Endodermal cell (in vitro differentiated cells): ENCODE measurements at regions not wholly inside any gene's neighbourhood (a gene's known extent, or its start where the extent isn't known, plus 50 kb on each side); places are given as distances from the start of the nearest gene placed in this dataset.

ENCODE experiments used
- DNase-seq: peaks from one replicate; pipeline ENCODE4 v3.0.0-alpha.2; 2017
- H3K27ac ChIP-seq: 2 replicates; pipeline ENCODE4 v1.5.1; 2013; ENCODE audit warnings: mild to moderate bottlenecking, low read depth, low read length, moderate library complexity
- H3K27me3 ChIP-seq: 2 replicates; pipeline ENCODE4 v1.6.1; 2013; ENCODE audit warnings: mild to moderate bottlenecking, low read length, moderate library complexity; ENCODE audit not compliant: insufficient read depth, control insufficient read depth, poor library complexity, severe bottlenecking
- H3K36me3 ChIP-seq: 2 replicates; pipeline ENCODE4 v1.7.0; 2013; ENCODE audit warnings: mild to moderate bottlenecking, low read length, moderate library complexity; ENCODE audit not compliant: control insufficient read depth, insufficient read depth
- H3K4me1 ChIP-seq: one replicate; pipeline ENCODE4 v1.7.0; 2013; ENCODE audit warnings: low read length; ENCODE audit not compliant: control insufficient read depth, insufficient read depth
- H3K4me3 ChIP-seq: 2 replicates; pipeline ENCODE4 v1.5.1; 2013; ENCODE audit warnings: mild to moderate bottlenecking, low read length, moderate library complexity
- H3K9ac ChIP-seq: 2 replicates; pipeline ENCODE4 v1.6.1; 2013; ENCODE audit warnings: mild to moderate bottlenecking, low read length, moderate library complexity; ENCODE audit not compliant: poor library complexity, severe bottlenecking; ENCODE audit errors: extremely low read depth
- H3K9me3 ChIP-seq: 2 replicates; pipeline ENCODE4 v1.6.1; 2013; ENCODE audit warnings: mild to moderate bottlenecking, low read length, moderate library complexity; ENCODE audit not compliant: control insufficient read depth
- H3K27ac Mint-ChIP-seq: 2 replicates; pipeline ENCODE4 v1.8.0; 2020; ENCODE audit warnings: mixed read lengths
- H3K27me3 Mint-ChIP-seq: 2 replicates; pipeline ENCODE4 v1.8.0; 2021; ENCODE audit warnings: mild to moderate bottlenecking, mixed read lengths; ENCODE audit not compliant: insufficient read depth
- H3K36me3 Mint-ChIP-seq: 2 replicates; pipeline ENCODE4 v1.8.0; 2020; ENCODE audit warnings: low read depth, mixed read lengths
- H3K4me1 Mint-ChIP-seq: 2 replicates; pipeline ENCODE4 v1.8.0; 2020; ENCODE audit warnings: mixed read lengths
- H3K4me3 Mint-ChIP-seq: 2 replicates; pipeline ENCODE4 v1.8.0; 2020; ENCODE audit warnings: mild to moderate bottlenecking, moderate library complexity, mixed read lengths
- H3K9me3 Mint-ChIP-seq: 2 replicates; pipeline ENCODE4 v1.8.0; 2020; ENCODE audit warnings: mild to moderate bottlenecking, mixed read lengths
- WGBS, 2 experiments: methylation state at CpG; one replicate each; pipeline versions ENCODE4 v1.1.5 to v1.1.7; 2013; ENCODE audit warnings: missing lambda C conversion rate in 2 of 2, mixed read lengths in 1 of 2; ENCODE audit not compliant: insufficient coverage in 1 of 2, insufficient read length in 1 of 2; 5-methylcytosine and 5-hydroxymethylcytosine counted together
- TF ChIP-seq, protein P1 (sequence below): fragments of 200-600 bp; sonication (generic); conservative IDR thresholded peaks from 2 replicates; pipeline ENCODE4 v1.5.0; 2021; ENCODE audit warnings: antibody characterized with exemption, mild to moderate bottlenecking

GRCh38 chr4:27873596-27873995 is 1013.0 kb downstream of the STIM2 start:
- Histone ChIP-seq H3K36me3 (no peaks in the 10 kb centered on the region), H3K27ac (no peak overlapping the region), H3K4me3 (no peak overlapping the region), H3K4me1 (no peaks in the 10 kb centered on the region), H3K9me3 (no peaks in the 10 kb centered on the region), H3K27me3 (no peaks in the 10 kb centered on the region), H3K9ac (no peak overlapping the region)
- Mint-ChIP-seq H3K4me3 (no peak overlapping the region), H3K4me1 (no peaks in the 10 kb centered on the region), H3K36me3 (no peaks in the 10 kb centered on the region), H3K27ac (no peak overlapping the region), H3K9me3 (peaks cover under 1% of the 10 kb centered on the region), H3K27me3 (no peaks in the 10 kb centered on the region)
- no peak for DNase-seq
- TF ChIP-seq, protein P1, sequence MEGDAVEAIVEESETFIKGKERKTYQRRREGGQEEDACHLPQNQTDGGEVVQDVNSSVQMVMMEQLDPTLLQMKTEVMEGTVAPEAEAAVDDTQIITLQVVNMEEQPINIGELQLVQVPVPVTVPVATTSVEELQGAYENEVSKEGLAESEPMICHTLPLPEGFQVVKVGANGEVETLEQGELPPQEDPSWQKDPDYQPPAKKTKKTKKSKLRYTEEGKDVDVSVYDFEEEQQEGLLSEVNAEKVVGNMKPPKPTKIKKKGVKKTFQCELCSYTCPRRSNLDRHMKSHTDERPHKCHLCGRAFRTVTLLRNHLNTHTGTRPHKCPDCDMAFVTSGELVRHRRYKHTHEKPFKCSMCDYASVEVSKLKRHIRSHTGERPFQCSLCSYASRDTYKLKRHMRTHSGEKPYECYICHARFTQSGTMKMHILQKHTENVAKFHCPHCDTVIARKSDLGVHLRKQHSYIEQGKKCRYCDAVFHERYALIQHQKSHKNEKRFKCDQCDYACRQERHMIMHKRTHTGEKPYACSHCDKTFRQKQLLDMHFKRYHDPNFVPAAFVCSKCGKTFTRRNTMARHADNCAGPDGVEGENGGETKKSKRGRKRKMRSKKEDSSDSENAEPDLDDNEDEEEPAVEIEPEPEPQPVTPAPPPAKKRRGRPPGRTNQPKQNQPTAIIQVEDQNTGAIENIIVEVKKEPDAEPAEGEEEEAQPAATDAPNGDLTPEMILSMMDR, result no peak

- no peak overlapping the region for H3K4me3 Mint-ChIP-seq
- H3K27me3 Mint-ChIP-seq, result no peaks in the 10 kb centered on the region
- no peak overlapping the region for H3K9ac ChIP-seq
- H3K4me3 ChIP-seq, result no peak overlapping the region
- H3K36me3 ChIP-seq, result no peaks in the 10 kb centered on the region
- TF ChIP-seq, protein P1, result no peak
- H3K9me3 ChIP-seq, result no peaks in the 10 kb centered on the region
- no peaks in the 10 kb centered on the region for H3K36me3 Mint-ChIP-seq
- no peaks in the 10 kb centered on the region for H3K4me1 Mint-ChIP-seq
- no peak overlapping the region for H3K27ac ChIP-seq
- H3K27ac Mint-ChIP-seq, result no peak overlapping the region
- DNase-seq, result no peak
- peaks cover 11% of the 10 kb centered on the region for H3K9me3 Mint-ChIP-seq
- no peaks in the 10 kb centered on the region for H3K27me3 ChIP-seq
- no peaks in the 10 kb centered on the region for H3K4me1 ChIP-seq
These were observed 1021.1 kb downstream of the STIM2 start for GRCh38 chr4:27881705-27882104.

- H3K9me3 ChIP-seq, result no peaks in the 10 kb centered on the region
- no peaks in the 10 kb centered on the region for H3K9me3 Mint-ChIP-seq
- DNase-seq, result no peak
- H3K27me3 ChIP-seq, result no peaks in the 10 kb centered on the region
- 91% methylated on average over 2 of the region's 2 CpGs; no CpG with 5 or more reads in 1 of the 2 experiments for WGBS, 2 experiments
- H3K27ac ChIP-seq, result no peak overlapping the region
- no peak overlapping the region for H3K4me3 ChIP-seq
- no peak overlapping the region for H3K4me3 Mint-ChIP-seq
- no peaks in the 10 kb centered on the region for H3K4me1 ChIP-seq
- no peaks in the 10 kb centered on the region for H3K4me1 Mint-ChIP-seq
- H3K36me3 ChIP-seq, result no peaks in the 10 kb centered on the region
- TF ChIP-seq, protein P1, result no peak
- no peak overlapping the region for H3K9ac ChIP-seq
- H3K27ac Mint-ChIP-seq, result no peak overlapping the region
- no peaks in the 10 kb centered on the region for H3K36me3 Mint-ChIP-seq
- H3K27me3 Mint-ChIP-seq, result no peaks in the 10 kb centered on the region
These were observed 1025.5 kb downstream of the STIM2 start for GRCh38 chr4:27886120-27886519.
